ENCODE measurements at regions not wholly inside any gene's neighbourhood (a gene's known extent, or its start where the extent isn't known, plus 50 kb on each side); places are given as distances from the start of the nearest gene placed in this dataset.
A peak's percentile ranks its signal among the peaks of the same experiment; 100 is the strongest.

- DNase-seq: no peak
These were observed 222.6 kb downstream of the PRDM2 start for GRCh38 chr1:13922466-13923110.

GRCh38 chr1:13926556-13926955, 226.6 kb downstream of the PRDM2 start:
- no peak for DNase-seq

GRCh38 chr1:13927736-13928135, 227.7 kb downstream of the PRDM2 start:
- no peak for DNase-seq

GRCh38 chr1:13929313-13929712, 229.3 kb downstream of the PRDM2 start:
- no peak for DNase-seq

GRCh38 chr1:13930151-13930550, 230.2 kb downstream of the PRDM2 start:
- no peak for DNase-seq

GRCh38 chr1:13931226-13931625, 231.2 kb downstream of the PRDM2 start:
- no peak for DNase-seq

- DNase-seq: no peak
These were observed 235.3 kb downstream of the PRDM2 start for GRCh38 chr1:13935336-13935735.

GRCh38 chr1:13941315-13941714, 241.3 kb downstream of the PRDM2 start:
- DNase-seq: no peak

- no peak for DNase-seq
These were observed 243.1 kb downstream of the PRDM2 start for GRCh38 chr1:13943055-13943454.

- no peak for DNase-seq
These were observed 245.9 kb downstream of the PRDM2 start for GRCh38 chr1:13945856-13946255.

- no peak for DNase-seq
These were observed 247.7 kb downstream of the PRDM2 start for GRCh38 chr1:13947658-13948057.

GRCh38 chr1:13948396-13948795, 248.4 kb downstream of the PRDM2 start:
- DNase-seq: no peak

GRCh38 chr1:13948888-13949391, 249.0 kb downstream of the PRDM2 start:
- peak; percentile 68 for DNase-seq

GRCh38 chr1:13949546-13949945, 249.6 kb downstream of the PRDM2 start:
- DNase-seq: no peak

GRCh38 chr1:13950637-13951036, 250.6 kb downstream of the PRDM2 start:
- no peak for DNase-seq

GRCh38 chr1:13951793-13952751, 252.1 kb downstream of the PRDM2 start:
- DNase-seq: no peak

GRCh38 chr1:13952985-13953384, 253.0 kb downstream of the PRDM2 start:
- no peak for DNase-seq

GRCh38 chr1:13956393-13956792, 256.4 kb downstream of the PRDM2 start:
- no peak for DNase-seq

GRCh38 chr1:13960375-13960987, 260.5 kb downstream of the PRDM2 start:
- DNase-seq: peak; percentile 65

- no peak for DNase-seq
These were observed 264.8 kb downstream of the PRDM2 start for GRCh38 chr1:13964768-13965167.

GRCh38 chr1:13965770-13966398, 265.9 kb downstream of the PRDM2 start:
- DNase-seq: peak; percentile 86

- DNase-seq: no peak
These were observed 267.7 kb downstream of the PRDM2 start for GRCh38 chr1:13967707-13968106.

- no peak for DNase-seq
These were observed 268.4 kb downstream of the PRDM2 start for GRCh38 chr1:13968361-13968760.

Data from hindlimb muscle (tissue), 1 donor.